ENCODE measurements at regions not wholly inside any gene's neighbourhood (a gene's known extent, or its start where the extent isn't known, plus 50 kb on each side); places are given as distances from the start of the nearest gene placed in this dataset.

- Histone ChIP-seq H3K27me3 (ENCODE audit: control insufficient read depth, insufficient read depth, low read length) (no peaks in the 10 kb centered on the region), H3K4me3 (ENCODE audit: low read depth, low read length) (no peak overlapping the region), H3K36me3 (ENCODE audit: control insufficient read depth, insufficient read depth, low read length) (no peaks in the 10 kb centered on the region)
- DNase-seq (ENCODE audit: low read depth): no peak
- TF ChIP-seq CTCF (IDR thresholded peaks at IDR 0.05; ENCODE audit: insufficient read depth, low read length, poor library complexity, severe bottlenecking): no peak
Measured at GRCh38 chr6:78101387-78101786, 448.5 kb downstream of the MEI4 start.

- no peak for DNase-seq (ENCODE audit: low read depth)
- TF ChIP-seq CTCF (IDR thresholded peaks at IDR 0.05; ENCODE audit: insufficient read depth, low read length, poor library complexity, severe bottlenecking): no peak
- Histone ChIP-seq H3K27me3 (ENCODE audit: control insufficient read depth, insufficient read depth, low read length) (no peaks in the 10 kb centered on the region), H3K4me3 (ENCODE audit: low read depth, low read length) (no peak overlapping the region), H3K36me3 (ENCODE audit: control insufficient read depth, insufficient read depth, low read length) (no peaks in the 10 kb centered on the region)
Measured at GRCh38 chr6:78110641-78111040, 457.8 kb downstream of the MEI4 start.

DNA sequence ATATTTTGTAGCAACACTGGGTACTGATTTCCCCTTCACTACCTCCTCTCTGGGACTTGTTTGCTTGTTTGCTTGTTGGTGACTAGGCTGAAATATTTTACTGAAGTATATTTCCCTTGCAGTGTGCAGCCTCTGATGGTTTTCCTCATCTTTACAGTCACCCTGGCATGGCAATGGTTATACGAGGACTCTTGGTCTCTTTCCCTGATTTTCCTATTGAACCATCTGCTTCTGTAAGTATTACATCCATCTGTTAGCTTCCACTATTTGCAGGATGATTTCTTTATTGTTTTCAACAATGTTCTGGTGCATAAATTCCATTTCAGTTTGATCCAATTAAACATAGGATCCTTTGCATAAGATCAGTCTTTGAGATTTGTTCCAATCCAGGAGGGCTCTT lies 465.1 kb downstream of the MEI4 start:
- DNase-seq (ENCODE audit: low read depth): no peak
- no peaks in the 10 kb centered on the region for H3K36me3 ChIP-seq (ENCODE audit: control insufficient read depth, insufficient read depth, low read length)
- no peaks in the 10 kb centered on the region for H3K27me3 ChIP-seq (ENCODE audit: control insufficient read depth, insufficient read depth, low read length)
- H3K4me3 ChIP-seq (ENCODE audit: low read depth, low read length): no peak overlapping the region
- TF ChIP-seq CTCF (IDR thresholded peaks at IDR 0.05; ENCODE audit: insufficient read depth, low read length, poor library complexity, severe bottlenecking): no peak

- H3K36me3 ChIP-seq (ENCODE audit: control insufficient read depth, insufficient read depth, low read length): no peaks in the 10 kb centered on the region
- no peak for TF ChIP-seq CTCF (IDR thresholded peaks at IDR 0.05; ENCODE audit: insufficient read depth, low read length, poor library complexity, severe bottlenecking)
- DNase-seq (ENCODE audit: low read depth): no peak
Measured at GRCh38 chr6:78131521-78131920, 478.7 kb downstream of the MEI4 start.

DNA sequence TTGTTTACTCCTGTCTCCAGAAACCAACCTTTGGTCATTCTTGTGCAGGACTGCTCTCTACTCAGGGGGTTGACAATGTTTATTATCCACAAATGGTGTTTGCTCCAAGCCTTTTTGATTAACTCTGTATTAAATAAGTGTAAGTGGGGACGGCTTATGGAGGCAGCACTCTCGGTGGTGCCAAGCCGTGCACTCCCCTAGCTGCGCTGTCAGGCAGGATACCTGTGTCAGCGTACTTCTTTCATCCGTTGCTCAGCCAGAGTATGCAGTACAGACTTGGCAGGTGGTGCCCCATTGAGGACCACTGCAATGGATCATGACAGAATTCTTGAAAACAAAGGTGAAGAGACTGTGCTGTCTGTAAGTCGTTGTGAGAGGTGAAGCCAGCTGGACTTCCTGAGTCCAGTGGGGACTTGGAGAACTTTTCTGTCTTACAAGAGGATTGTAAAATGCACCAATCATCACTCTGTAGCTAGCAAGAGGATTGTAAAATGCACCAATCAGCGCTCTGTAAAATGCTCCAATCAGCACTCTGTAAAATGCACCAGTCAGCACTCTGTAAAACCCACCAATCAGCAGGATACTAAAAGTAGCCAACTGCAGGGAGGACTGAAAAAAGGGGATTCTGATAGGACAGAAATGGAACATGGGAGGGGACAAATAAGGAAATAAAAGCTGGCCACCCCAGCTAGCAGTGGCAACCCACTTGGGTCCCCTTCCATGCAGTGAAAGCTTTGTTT lies 480.0 kb downstream of the MEI4 start:
- DNase-seq (ENCODE audit: low read depth): no peak
- Histone ChIP-seq H3K4me3 (ENCODE audit: low read depth, low read length) (no peak overlapping the region), H3K36me3 (ENCODE audit: control insufficient read depth, insufficient read depth, low read length) (no peaks in the 10 kb centered on the region), H3K27me3 (ENCODE audit: control insufficient read depth, insufficient read depth, low read length) (no peaks in the 10 kb centered on the region)
- TF ChIP-seq CTCF (IDR thresholded peaks at IDR 0.05; ENCODE audit: insufficient read depth, low read length, poor library complexity, severe bottlenecking): no peak

More at GRCh38 chr6:78131521-78131920, 478.7 kb downstream of the MEI4 start:
- Histone ChIP-seq H3K4me3 (ENCODE audit: low read depth, low read length) (no peak overlapping the region), H3K27me3 (ENCODE audit: control insufficient read depth, insufficient read depth, low read length) (no peaks in the 10 kb centered on the region)

DNA sequence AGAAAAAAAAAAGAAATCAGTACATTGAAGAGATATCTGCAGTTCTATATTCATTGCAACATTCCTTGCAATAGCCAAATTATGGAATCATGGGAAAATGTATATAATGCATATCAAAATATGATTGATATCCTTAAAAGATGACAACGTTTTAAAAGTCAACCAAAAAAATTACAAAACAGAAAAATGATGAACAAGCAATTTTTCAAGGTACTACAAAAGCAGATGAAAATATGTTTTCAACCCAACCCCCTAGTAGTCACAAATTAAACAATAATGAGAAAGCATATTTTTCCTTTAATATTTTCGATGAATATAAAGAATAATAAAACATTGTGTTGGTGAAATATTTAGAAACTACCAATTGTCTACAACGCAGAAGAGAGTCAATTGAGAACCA lies 497.6 kb downstream of the MEI4 start:
- no peak for TF ChIP-seq CTCF (IDR thresholded peaks at IDR 0.05; ENCODE audit: insufficient read depth, low read length, poor library complexity, severe bottlenecking)
- no peaks in the 10 kb centered on the region for H3K27me3 ChIP-seq (ENCODE audit: control insufficient read depth, insufficient read depth, low read length)
- no peaks in the 10 kb centered on the region for H3K36me3 ChIP-seq (ENCODE audit: control insufficient read depth, insufficient read depth, low read length)
- H3K4me3 ChIP-seq (ENCODE audit: low read depth, low read length): no peak overlapping the region
- DNase-seq (ENCODE audit: low read depth): no peak
